ENCODE measurements at regions not wholly inside any gene's neighbourhood (a gene's known extent, or its start where the extent isn't known, plus 50 kb on each side); places are given as distances from the start of the nearest gene placed in this dataset.

DNA sequence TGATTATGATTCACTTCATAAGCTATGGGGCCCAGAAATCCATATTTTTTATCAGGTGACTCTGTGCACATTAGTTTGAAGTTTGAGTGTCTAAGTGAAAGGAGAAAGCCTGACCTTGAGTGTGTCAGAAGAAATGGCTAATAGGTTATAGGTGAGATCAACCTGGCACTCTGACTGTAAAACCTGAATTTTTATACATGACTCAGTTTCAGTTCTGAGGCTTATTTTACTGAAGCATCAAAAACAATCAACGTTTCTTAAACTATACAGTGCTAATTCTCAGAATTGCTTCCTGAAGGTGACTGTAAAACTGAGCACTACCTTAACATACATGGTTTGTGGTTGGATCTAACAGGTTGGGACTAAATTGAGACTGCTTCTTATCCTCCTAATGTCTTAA lies 159.4 kb upstream of the AHR start:
- no peak for TF ChIP-seq EZH2 (IDR thresholded peaks at IDR 0.05; ENCODE audit: low read depth, low read length, severe bottlenecking)
- TF ChIP-seq, protein P1, sequence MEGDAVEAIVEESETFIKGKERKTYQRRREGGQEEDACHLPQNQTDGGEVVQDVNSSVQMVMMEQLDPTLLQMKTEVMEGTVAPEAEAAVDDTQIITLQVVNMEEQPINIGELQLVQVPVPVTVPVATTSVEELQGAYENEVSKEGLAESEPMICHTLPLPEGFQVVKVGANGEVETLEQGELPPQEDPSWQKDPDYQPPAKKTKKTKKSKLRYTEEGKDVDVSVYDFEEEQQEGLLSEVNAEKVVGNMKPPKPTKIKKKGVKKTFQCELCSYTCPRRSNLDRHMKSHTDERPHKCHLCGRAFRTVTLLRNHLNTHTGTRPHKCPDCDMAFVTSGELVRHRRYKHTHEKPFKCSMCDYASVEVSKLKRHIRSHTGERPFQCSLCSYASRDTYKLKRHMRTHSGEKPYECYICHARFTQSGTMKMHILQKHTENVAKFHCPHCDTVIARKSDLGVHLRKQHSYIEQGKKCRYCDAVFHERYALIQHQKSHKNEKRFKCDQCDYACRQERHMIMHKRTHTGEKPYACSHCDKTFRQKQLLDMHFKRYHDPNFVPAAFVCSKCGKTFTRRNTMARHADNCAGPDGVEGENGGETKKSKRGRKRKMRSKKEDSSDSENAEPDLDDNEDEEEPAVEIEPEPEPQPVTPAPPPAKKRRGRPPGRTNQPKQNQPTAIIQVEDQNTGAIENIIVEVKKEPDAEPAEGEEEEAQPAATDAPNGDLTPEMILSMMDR (IDR thresholded peaks at IDR 0.05; ENCODE audit: control extremely low read depth in 1 of 3, insufficient read depth in 1 of 3, low read depth in 1 of 3, low read length in 3 of 3), result no peak
- TF ChIP-seq TAF1 (IDR thresholded peaks at IDR 0.05; ENCODE audit: low read depth, low read length), result no peak
- TF ChIP-seq ZNF274 (IDR thresholded peaks at IDR 0.05; ENCODE audit: borderline replicate concordance, extremely low read depth, low read length), result no peak
- no peak for TF ChIP-seq SIRT6 (IDR thresholded peaks at IDR 0.05; ENCODE audit: low read length)
- TF ChIP-seq CBX8 (IDR thresholded peaks at IDR 0.05; ENCODE audit: borderline replicate concordance, low read depth, low read length), result no peak
- no peak for TF ChIP-seq BACH1 (IDR thresholded peaks at IDR 0.05; ENCODE audit: low read length)
- no peak for TF ChIP-seq HDAC2 (IDR thresholded peaks at IDR 0.05; ENCODE audit: borderline replicate concordance in 1 of 2, low read depth in 2 of 2, low read length in 2 of 2)
- no peak for TF ChIP-seq KDM1A (IDR thresholded peaks at IDR 0.05; ENCODE audit: borderline replicate concordance, low read length)
- no peak for TF ChIP-seq SRF (IDR thresholded peaks at IDR 0.05; ENCODE audit: low read depth, low read length)
- TF ChIP-seq SP1 (IDR thresholded peaks at IDR 0.05; ENCODE audit: low read depth, low read length), result no peak
- no peak for TF ChIP-seq SP2 (IDR thresholded peaks at IDR 0.05; ENCODE audit: low read length)
